OCI-LY1 (cell line): ENCODE measurements at regions not wholly inside any gene's neighbourhood (a gene's known extent, or its start where the extent isn't known, plus 50 kb on each side); places are given as distances from the start of the nearest gene placed in this dataset.

Experiments
- EZH2 ChIP-seq: fragments of 200-600 bp; sonication (generic), shearing (Covaris generic); IDR thresholded peaks from 2 replicates; pipeline ENCODE4 v1.8.0; 2017; ENCODE audit warnings: borderline replicate concordance, mixed run types, mild to moderate bottlenecking, antibody characterized with exemption, low read length, moderate library complexity, mixed read lengths
- TF ChIP-seq, protein P1 (sequence below): fragments of 200-600 bp; sonication (generic), shearing (Covaris generic); IDR thresholded peaks from 2 replicates; pipeline ENCODE4 v1.5.1; 2017; ENCODE audit warnings: mild to moderate bottlenecking, antibody characterized with exemption, low read length, moderate library complexity, mixed read lengths

DNA sequence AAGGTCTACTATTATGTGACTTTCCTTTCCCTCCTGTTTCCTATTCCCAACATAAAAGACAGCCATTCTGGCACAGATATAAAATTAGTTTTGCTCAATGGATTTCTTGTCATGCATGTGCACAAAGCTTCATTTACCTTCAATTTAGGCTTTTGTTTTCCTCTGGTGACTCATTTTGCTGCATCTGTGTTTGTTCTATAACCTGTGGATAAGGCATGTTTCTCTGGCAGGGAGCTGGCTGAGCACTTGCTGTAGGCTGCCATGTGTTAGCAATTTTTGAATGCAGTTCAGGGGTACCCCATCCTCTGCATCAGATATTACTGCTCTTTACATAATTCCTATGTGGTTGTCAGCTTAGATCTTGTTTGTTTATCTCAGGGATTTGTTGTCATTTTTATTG is 202.8 kb upstream of the GRID2 start:
- TF ChIP-seq EZH2: no peak
- TF ChIP-seq, protein P1, sequence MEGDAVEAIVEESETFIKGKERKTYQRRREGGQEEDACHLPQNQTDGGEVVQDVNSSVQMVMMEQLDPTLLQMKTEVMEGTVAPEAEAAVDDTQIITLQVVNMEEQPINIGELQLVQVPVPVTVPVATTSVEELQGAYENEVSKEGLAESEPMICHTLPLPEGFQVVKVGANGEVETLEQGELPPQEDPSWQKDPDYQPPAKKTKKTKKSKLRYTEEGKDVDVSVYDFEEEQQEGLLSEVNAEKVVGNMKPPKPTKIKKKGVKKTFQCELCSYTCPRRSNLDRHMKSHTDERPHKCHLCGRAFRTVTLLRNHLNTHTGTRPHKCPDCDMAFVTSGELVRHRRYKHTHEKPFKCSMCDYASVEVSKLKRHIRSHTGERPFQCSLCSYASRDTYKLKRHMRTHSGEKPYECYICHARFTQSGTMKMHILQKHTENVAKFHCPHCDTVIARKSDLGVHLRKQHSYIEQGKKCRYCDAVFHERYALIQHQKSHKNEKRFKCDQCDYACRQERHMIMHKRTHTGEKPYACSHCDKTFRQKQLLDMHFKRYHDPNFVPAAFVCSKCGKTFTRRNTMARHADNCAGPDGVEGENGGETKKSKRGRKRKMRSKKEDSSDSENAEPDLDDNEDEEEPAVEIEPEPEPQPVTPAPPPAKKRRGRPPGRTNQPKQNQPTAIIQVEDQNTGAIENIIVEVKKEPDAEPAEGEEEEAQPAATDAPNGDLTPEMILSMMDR: no peak
